HG03460 (cell line): ENCODE measurements at regions not wholly inside any gene's neighbourhood (a gene's known extent, or its start where the extent isn't known, plus 50 kb on each side); places are given as distances from the start of the nearest gene placed in this dataset.
"Not testable (repeated sequence)": the region's sequence is repeated elsewhere in the genome, so short reads cannot be mapped to it uniquely, and the experiment has no call there.

Experiments used
- ATAC-seq: cut with Tn5 transposase; IDR thresholded peaks from one replicate; pipeline ENCODE4 v1.9.1; 2021; ENCODE audit not compliant: unreplicated experiment

DNA sequence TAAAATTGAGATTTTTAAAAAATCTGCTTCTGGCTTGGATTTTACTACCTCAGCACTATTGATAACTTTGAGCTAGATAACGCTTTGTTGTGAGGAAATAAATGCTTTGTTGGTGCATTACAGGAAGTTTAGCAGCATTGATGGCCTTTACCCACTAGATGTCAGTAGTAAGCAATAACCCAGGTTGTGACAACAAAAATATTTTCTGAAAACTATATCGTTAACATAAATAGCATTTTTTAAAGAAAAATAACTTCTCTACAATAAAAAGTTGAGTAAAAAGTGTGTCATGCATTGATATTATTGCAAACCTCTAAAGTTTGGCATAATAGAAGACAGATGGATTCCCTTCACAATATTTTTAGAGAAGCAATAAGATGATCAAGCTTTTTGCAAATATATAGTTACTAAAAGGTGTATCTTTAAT lies 1246.5 kb downstream of the UQCRFS1 start:
- ATAC-seq = no peak

DNA sequence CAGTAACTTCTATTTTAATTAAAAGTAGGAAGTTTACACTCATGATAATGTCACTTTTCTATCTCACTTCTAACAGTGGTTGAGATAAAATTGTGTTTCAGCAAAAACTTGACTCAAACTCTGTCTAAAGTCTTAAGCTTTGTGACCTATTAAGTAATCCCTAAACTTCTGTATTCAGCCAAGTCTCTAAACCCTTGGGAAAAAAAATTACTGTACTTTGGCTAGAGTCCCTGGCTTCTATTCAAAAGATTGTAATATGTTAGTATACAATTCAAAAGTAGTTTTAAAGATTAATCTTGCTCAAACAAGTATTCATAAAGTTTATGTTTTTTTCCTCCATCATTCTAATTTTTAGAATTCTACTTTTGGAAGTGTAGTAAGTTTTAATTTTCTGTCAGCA lies 1248.8 kb downstream of the UQCRFS1 start:
- ATAC-seq = no peak

DNA sequence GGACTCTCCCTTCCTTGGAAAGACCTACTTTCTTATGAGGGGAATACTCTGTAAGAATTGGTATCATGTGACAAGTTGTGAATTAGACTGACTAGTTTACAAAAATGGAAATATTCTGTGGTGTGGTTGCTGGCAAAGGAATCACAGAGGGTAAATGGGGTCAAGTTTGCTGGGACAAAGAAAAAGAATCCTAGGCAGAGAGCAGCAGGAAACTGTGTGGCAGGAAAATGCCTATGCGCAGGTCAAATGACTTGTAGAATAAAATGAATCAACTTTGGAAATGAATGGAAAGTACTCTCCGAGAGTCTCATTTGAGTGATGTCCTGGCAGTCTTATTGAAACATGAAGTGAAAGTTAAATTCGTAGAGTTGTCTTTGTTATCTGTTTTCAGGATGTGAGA lies 1250.7 kb downstream of the UQCRFS1 start:
- ATAC-seq = no peak

DNA sequence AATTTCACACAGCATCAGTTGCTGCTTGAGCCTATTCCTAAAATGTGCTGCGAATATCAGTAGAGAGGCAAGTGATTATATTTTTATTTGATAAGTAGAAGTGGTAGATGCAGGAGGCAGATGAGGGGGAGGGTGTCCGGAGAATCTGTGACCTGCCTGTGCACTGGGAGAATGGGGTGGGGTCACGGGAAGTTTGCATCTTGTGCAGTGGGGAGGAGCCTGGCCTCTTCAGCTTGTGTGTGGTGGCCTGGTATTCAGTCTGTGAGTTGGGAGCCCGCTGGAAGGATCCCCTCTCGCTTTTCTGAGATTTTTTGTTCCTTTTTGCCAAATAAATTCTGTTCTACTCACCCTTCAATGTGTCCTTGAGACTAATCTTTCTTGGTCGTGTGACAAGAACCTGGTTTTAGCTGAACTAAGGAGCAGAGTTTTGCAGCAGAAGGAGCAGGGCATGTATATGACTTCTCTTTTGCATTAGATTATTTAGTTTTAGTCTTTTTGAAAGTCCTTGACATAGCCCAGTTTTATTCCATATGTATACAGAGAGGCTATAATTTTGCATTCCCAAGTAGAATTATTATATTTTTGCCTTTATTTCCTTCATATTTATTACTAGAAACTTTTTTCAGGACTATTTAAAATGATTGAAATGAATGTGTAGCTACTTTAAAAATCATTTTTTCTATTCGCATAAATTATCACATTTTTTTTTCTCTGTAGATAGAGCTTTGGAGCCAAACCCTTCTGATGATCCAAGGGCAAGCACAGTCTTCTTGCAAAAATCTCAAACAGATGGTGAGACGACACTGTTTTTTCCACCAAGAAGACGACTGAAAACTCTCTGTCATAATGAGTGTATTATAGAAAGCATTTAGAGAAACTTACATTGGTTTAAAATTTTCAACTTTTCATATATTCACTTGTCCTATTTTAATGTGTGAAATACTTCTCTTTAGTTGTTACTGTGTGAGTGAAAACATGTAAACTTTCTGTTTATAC lies 1257.2 kb downstream of the UQCRFS1 start:
- no peak for ATAC-seq

DNA sequence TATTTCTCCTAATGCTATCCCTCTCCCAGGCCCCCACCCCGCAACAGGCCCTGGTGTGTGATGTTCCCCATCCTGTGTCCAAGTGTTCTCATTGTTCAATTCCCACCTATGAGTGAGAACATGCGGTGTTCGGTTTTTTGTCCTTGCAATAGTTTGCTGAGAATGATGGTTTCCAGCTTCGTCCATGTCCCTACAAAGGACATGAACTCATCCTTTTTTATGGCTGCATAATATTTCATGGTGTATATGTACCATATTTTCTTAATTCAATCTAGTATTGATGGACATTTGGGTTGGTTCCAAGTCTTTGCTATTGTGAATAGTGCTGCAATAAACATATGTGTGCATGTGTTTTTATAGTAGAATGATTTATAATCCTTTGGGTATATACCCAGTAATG lies 1270.3 kb downstream of the UQCRFS1 start:
- ATAC-seq = not testable (repeated sequence)

DNA sequence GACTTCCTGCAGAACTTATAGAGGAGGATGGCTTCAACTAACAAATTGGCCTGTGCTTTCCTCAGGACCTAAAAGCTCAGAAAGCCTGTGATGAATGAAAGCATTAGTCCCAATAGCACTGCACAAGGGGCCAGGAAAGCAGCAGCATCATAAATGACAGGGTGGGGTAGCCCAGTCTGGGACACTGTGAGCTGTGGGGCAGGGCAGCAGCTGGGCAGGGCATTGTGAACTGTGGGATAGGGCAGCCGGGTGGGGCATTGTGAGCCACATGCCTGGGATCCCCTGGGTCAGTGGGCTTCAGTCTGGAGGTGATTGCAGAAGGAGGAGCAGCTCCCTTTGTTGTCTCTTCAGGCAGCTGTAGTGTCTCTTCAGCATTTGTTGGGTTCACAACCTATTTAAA lies 1276.8 kb downstream of the UQCRFS1 start:
- no peak for ATAC-seq

DNA sequence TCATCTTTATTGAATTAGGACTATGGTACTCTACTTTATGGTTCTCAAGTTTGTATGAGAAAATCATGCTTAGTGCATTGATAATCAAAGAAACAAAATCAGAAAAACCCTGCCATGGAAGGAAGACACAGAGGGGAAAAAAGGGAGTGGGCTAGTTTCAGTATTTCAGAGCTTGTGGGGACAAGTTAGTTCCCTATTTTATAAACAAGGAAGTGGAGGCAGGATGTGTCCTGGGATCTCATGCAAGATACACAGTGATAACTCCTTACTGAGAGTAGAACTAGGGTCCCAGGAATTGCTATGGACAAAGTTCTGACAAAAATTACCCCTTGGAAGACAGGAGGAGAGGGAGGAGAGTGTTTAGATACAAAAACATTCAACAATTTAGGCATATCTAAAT lies 1277.3 kb downstream of the UQCRFS1 start:
- ATAC-seq = no peak

DNA sequence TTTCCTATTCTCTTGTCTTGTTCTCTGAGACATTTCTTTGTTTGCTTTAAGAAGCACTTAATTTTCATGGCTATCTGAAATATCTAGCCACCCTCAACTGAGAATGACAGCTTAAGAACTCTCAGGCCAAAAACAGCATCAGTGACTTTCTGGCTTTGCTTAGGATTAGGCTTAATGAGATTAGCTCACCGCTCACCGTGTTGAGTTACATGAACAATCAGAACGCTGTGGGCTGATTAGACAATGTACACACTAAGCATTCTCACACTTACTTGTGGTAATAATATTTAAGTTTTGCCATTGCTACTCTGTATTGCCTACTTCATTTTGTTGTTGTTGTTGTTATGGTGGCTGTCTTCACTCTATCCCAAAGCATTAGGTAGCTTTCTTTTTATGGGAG lies 1283.6 kb downstream of the UQCRFS1 start:
- no peak for ATAC-seq

DNA sequence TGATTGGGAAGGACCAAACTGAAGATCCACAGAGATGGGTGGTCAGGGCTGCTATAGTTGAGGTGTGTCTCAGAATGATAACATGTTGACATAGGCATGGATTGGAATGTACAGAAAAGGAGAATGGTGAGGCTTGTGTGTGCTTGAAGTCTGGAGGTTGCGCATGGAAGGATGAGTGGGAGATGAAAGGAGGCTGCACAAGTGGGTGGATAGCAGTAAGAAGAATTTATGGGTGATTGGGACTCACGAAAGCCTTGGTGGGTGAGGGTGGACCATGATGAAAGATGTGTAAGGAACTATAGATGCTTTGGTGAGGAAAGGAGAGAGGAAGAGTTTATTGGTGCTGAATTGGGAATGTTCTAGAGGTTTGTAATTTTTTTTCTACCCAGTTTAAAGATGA lies 1287.7 kb downstream of the UQCRFS1 start:
- no peak for ATAC-seq

DNA sequence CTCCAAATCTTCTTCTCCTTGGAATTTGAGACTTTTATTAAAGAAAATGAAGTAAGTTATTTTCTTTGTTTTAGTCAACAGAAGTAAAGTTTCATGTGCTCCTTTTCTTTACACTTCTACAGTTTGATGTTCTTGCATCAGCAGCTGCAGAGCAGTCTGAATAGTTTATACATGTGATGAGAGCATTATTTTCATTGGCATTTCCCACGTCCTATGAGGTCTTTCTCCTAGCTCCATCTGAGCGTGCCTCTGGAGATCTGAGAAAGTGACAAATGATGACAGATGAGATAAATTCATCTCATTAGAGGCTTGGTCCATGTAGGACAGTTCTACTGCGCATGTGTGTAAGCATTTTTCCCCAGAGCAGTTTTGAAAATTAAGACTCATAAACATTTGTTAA lies 1290.0 kb downstream of the UQCRFS1 start:
- ATAC-seq = no peak

DNA sequence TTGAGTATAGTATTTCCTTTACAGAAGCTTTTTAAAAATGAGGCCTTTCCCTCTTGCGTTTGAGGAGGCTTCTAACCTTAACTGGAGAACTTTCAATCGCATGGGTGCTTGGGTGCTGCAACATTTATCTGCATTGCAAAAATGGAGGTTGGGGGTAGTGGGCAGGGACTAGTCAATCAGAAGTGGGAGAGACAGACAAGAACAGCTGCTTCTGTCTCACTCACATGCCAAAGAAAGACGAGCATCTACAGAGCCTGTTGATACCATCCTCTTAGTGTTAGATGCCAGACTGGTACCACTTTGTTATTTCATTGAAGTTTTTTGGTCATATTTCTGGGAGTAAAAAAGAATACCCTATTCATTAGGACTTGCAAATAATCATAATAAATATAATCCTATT lies 1292.2 kb downstream of the UQCRFS1 start:
- no peak for ATAC-seq

DNA sequence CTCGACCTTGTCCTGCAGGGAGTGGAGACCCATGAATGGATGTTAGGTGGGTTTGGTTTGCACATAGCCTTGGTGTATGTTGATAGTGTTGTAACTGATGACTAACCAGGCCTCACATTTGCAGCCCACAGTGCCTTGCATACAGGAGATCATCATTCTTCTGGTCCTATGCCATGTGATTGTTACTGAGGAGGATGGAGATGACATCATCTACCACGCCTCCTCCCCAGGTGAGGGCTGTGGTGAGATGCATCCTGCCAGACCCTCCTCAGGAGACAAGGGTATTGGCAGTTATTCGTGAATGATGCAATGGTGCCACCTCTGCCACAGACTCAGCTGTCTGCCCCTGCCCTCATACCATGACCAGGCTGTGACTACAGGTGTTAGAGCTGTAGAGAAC lies 1294.1 kb downstream of the UQCRFS1 start:
- ATAC-seq = no peak

DNA sequence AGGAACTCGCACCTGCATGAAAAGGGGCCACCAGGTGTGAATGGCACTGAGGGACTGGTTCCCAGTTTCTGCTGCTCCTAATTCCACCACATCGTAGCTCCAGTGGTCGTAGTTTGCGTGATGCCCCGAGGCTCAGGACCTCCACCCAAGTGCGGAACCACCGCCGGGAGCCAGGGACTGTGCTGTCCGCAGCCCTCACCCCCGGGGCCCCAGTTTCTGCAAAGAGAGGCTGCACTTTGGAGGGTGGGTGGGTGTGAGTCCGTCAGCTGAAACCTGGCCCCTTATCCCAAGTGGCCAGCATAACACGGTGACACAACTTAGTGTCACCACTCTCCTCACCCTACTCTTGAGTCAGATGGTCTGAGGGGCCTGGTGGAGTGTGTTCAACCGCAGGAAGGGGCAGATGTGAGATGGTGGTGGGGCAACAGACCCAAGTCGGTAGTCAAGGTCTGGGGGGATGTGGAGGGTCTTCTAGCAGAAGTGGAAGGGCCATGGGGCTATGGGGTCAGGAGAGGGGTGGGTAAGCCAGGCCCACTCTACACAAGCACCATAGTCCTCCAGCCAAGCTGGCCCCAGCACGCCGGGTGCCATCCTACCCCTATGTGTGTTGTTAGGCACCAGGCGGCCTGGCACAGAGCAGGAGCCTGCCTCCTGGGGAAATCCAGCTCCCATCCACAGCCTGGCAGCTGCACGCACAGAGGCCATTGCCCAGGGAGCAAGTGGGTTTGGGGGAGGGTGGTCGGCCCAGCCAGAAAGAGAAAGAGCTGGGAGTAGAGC lies 1301.6 kb downstream of the UQCRFS1 start:
- ATAC-seq = no peak

DNA sequence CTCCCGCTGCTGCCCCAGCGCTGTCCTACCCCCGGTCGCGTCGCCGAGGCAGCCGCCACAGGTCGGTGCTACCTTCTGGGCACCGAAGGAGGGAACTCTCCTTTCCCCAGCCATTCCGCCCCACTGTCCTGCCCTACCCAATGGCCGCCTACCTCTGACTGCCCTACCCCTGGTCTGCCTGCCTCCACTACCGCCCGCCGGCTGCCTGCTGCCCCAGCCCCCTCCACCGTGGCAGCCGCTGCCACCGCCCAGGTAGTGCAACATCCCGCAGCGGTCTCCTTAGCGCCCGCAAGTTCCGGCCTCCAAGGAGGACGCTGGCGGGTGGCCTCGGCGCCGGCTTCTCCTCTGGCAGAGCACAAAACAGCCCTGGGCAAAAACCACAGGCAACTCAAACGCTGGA lies 1303.1 kb downstream of the UQCRFS1 start:
- ATAC-seq = no peak

DNA sequence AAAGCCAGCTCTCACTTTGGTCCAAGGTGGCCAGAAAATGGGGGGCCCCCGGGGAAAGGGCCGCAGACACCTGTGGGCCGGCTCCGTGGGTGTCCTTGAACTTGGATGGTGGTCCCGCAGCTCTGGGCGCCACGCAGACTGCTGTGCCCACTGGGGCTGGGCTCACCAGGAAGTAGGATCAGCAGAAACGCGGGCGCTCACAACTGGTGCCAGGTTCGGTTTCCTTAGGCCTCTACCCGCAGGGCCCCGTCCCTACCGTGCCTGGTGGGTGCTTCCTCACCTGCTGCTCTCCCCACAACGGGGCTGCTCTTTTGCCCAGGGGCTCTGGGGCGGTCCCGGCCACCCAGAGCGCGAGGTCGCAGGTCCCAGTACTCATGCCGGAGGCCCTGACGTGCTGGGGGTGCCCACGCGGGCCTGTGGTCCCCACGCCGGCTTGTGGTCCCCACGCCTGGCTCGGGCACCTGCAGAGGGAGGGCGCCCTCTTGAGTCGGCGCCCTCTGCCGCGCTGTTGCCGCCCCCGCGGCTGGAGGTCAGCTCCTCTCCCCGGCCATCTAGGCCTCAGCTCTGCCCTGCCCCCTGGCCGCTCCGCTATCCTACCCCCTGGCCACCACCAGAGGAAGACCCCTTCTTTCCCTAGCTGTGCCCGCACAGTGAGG lies 1303.6 kb downstream of the UQCRFS1 start:
- ATAC-seq = no peak

DNA sequence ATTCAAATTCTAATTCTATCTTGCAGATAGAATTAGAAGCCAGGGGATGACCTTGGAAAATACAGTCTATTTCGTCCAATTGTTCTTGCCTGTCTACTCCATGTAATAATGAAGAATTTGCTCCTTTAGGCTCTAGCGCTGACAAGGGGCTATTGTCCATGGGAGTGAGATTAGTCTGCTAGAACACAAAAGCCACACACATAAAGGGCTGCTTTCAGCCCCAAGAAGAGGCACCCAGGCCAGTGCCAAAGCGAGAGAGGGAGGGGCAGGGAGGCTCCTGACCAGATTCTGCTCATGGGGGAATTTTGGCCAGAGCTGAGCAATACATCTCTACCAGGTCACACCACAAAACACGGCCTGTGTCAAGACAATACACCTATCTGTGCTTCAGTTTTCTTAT lies 1306.9 kb downstream of the UQCRFS1 start:
- ATAC-seq = no peak

DNA sequence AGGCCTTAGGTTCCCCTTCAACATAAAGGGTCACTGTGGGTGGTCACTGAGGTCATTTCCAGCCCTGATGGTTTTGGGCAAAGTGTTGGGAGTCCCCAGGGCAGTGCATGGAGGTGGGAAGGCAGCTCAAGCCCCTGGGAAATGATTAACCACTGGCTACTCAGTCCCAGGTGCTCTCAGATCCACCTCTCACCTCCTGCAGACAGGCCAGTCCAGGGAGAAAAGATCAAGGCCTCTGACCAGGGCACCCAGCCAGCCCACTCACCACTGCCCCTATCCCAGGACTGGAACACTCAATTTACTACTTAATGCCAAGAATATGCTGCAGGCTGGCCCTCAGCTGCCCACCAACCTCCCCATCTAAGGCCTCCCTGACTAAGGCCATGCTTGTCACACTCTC lies 1307.9 kb downstream of the UQCRFS1 start:
- no peak for ATAC-seq

DNA sequence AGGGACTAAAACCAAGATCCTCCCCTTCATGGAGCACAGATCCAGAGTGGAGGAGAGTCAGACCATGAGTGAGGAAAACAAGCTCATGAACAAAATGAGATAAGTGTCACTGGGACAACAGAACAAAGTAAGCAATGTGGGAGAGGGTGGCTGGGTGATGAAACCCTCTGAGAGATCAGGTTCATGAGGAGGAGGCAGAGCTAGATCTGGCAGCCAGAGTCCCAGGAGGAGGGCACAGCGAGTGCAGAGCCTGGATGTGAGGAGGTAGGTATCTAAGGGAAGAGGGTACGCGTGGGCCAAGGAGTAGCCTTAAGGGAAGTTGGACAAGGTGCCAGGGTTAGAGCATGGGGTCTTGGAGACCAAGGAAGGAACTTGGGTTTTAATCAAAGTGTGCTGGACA lies 1311.9 kb downstream of the UQCRFS1 start:
- ATAC-seq = no peak

DNA sequence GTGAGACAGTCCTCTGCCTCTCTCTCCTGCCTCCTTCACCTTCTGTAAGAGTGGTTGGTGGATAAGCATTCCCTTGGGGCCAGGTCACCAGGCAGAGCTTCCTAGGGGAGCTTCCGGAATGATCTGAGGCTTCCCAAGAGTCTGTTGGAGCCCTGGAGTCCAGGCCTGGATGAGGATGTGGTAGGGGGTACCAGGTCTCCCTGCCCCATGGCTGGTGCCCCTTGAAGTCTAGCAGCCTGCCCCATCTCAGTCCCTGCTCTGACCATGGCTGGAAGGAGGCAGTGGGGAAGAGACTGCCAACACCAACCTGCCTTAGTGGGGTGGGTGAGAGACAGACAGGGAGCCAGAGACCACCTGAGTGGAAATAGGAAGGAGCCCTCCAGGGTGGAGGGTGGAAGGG lies 1316.9 kb downstream of the UQCRFS1 start:
- ATAC-seq = no peak

DNA sequence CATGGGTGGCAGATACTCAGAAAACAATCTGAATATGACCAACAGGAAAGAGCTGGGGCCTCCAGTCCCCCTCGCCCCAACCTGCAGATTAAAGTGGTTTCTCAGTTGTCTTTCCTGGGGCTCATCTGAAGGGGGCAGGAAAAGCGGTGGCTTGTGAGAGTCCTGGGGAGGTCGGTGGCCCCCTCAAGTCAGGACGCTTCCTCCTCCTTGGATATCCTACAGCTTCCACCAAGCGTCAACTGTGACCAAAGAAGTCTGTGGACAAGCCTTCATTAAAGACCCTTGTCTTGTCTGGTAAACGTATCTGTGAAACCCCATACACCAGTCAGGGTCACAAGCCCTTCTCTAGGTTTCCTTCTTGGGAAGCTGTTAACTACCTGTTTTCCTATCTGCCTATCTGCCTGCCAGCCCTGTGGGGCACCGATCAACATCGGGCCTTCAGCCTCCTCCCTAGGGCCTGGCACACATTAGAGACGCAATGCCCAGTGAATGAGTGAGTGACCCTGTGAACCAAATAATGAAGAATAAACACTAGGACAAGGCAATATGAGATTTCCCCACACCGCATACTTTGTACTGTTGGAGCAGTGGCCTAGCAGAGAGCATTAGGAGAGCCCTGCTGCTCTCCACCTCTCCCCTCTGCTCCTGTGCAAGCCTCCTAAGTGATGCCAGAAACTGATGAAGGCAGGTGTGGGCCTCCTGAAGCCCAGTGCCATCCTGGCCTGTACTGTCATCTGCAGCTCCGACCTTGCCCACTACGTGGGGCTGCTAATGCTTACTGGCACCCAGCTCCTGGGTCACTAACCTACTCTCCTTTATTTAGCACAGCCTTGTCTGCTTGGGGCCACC lies 1317.8 kb downstream of the UQCRFS1 start:
- no peak for ATAC-seq

DNA sequence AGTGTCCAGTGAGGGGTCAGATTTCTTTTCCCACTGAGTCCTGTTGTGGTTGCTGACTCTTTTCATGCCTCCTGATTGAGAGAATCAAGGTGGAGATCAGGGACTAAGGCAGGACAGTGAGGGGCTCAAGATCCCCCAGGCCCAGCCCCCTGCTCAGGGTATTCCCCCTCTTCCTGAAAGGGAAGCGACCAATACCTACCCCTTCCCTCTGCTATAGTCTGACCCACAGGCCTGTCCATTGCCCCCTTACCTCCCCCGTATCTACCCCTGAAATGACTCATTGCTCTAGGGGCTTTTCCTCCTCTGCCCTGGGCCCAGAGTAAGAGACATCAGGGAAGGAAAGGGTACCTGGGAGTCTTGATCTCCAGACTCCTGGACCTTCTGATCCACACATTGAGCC lies 1320.5 kb downstream of the UQCRFS1 start:
- no peak for ATAC-seq
